Lung (tissue), 9 donors: ENCODE measurements at regions not wholly inside any gene's neighbourhood (a gene's known extent, or its start where the extent isn't known, plus 50 kb on each side); places are given as distances from the start of the nearest gene placed in this dataset.
A peak's percentile ranks its signal among the peaks of the same experiment; 100 is the strongest.
"Not testable (repeated sequence)": the region's sequence is repeated elsewhere in the genome, so short reads cannot be mapped to it uniquely, and the experiment has no call there.

ENCODE experiments used
- ATAC-seq: fragments of 200-7000 bp; cut with Tn5 transposase; one replicate; pipeline ENCODE4 v1.9.1; 2020; ENCODE audit warnings: moderate number of reproducible peaks; ENCODE audit not compliant: insufficient read depth, low FRiP score
- DNase-seq, 3 donors: peaks; one replicate each; pipeline ENCODE4 v3.0.0-alpha.2; 2013 to 2017
- H3K27ac ChIP-seq, 2 donors: one replicate each; pipeline ENCODE4 v1.5.1; 2013; ENCODE audit warnings: mild to moderate bottlenecking in 2 of 2, moderate library complexity in 2 of 2, control low read depth in 1 of 2, inconsistent platforms in 1 of 2, low read depth in 1 of 2, low read length in 1 of 2
- H3K27me3 ChIP-seq, 3 donors: one replicate each; pipeline ENCODE4 v1.5.1; 2013; ENCODE audit warnings: low read length in 2 of 3; ENCODE audit not compliant: control insufficient read depth in 3 of 3, insufficient read depth in 3 of 3
- H3K36me3 ChIP-seq, 4 donors: one replicate each; pipeline ENCODE4 v1.5.1; 2013; ENCODE audit warnings: low read length in 4 of 4, mild to moderate bottlenecking in 1 of 4, moderate library complexity in 1 of 4; ENCODE audit not compliant: control insufficient read depth in 4 of 4, insufficient read depth in 4 of 4
- H3K4me1 ChIP-seq, 5 donors: one replicate each; pipeline ENCODE4 v1.5.1; 2013; ENCODE audit warnings: low read length in 5 of 5, mild to moderate bottlenecking in 2 of 5, moderate library complexity in 1 of 5; ENCODE audit not compliant: control insufficient read depth in 5 of 5, insufficient read depth in 5 of 5
- H3K4me3 ChIP-seq: one replicate; pipeline ENCODE4 v1.5.1; 2013; ENCODE audit warnings: mild to moderate bottlenecking, control low read depth, moderate library complexity
- H3K9ac ChIP-seq, 2 donors: one replicate each; pipeline ENCODE4 v1.5.1; 2013; ENCODE audit warnings: low read length in 2 of 2, control low read depth in 1 of 2; ENCODE audit not compliant: insufficient read depth in 1 of 2
- H3K9me3 ChIP-seq, 4 donors: one replicate each; pipeline ENCODE4 v1.5.1; 2013; ENCODE audit warnings: low read length in 3 of 4, mild to moderate bottlenecking in 1 of 4, moderate library complexity in 1 of 4; ENCODE audit not compliant: control insufficient read depth in 4 of 4, insufficient read depth in 3 of 4
- WGBS, 2 donors: extraction: QIAGEN DNeasy Blood & Tissue Kit; methylation state at CpG; one replicate each; pipeline ENCODE4 v1.1.7; 2013; 5-methylcytosine and 5-hydroxymethylcytosine counted together
- donor health status: Bipolar disorder and iron deficiency.
- donor health status: healthy.
- donor health status: DM: yes; HTN: yes; CAD: no.

DNA sequence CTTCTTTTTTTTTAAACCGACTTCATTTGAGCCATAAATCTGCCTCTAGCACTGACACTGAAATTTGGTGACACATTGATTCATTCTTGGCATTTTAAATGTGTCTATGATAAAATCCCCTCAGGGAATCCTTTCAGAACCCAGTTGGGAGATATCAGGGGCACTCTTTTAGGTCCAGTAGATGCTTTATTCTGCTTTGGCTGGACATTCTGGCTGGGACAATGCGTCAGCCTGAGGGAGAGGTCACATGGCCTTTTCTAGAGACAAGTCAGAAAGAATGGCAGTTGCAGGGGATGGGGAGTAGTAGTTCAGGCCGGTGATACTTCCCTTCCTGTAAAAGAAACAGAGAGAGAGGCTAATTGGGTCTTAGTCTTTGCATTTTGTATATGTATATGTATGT, 63.1 kb downstream of the TRIM43 start:
- DNase-seq, H3K27ac ChIP-seq, H3K4me3 ChIP-seq, ATAC-seq, H3K27me3 ChIP-seq, H3K9me3 ChIP-seq, H3K4me1 ChIP-seq, H3K9ac ChIP-seq, H3K36me3 ChIP-seq: not testable (repeated sequence)
- WGBS, 2 donors, result no CpG with 5 or more reads among the region's 3 CpGs

DNA sequence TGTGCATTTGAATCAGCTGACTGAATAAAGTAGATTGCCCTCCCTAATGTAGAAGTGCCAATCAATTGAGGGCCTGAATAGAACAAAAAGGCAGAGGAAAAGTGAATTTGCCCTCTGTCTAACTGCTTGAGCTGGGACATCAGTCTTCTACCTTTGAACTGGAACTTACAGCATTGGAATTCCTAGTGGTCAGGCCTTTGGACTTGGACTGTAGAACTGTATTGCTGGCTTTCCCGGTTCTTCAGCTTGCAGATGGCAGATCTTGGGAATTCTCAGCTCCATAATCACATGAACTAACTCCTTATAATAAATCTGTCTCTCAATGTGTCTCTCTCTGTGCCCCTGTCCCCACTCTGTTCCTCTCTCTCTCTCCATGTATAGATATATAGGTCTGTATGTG, 64.8 kb downstream of the TRIM43 start:
- ATAC-seq, H3K27ac ChIP-seq, DNase-seq, H3K36me3 ChIP-seq, H3K4me1 ChIP-seq, H3K9ac ChIP-seq, H3K4me3 ChIP-seq, H3K9me3 ChIP-seq, H3K27me3 ChIP-seq: not testable (repeated sequence)
- 91 to 100% methylated on average over 1 of the region's 1 CpG for WGBS, 2 donors

DNA sequence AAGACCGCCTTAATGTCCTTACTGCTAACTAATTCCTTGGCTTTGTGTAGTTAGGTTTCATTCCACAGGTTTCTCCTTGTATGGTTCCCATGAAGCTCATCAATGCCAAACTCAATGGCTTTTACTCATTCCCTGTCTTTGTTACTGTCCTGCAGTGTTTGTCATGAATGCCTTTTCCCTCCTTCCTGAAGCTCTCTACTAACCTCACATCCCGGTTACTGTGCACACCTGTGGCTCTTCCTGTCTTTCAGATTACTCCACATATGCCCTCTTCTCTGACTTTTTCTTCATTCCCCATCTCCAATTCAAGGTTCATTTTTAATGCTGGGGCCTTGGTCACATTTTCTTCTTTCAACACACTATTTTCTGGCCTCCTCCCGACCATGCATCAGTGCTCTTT, 66.1 kb downstream of the TRIM43 start:
- not testable (repeated sequence) for H3K9me3 ChIP-seq, H3K27ac ChIP-seq, DNase-seq, H3K4me1 ChIP-seq, ATAC-seq, H3K27me3 ChIP-seq, H3K4me3 ChIP-seq, H3K9ac ChIP-seq, H3K36me3 ChIP-seq
- 90 to 98% methylated on average over 3 of the region's 3 CpGs for WGBS, 2 donors

DNA sequence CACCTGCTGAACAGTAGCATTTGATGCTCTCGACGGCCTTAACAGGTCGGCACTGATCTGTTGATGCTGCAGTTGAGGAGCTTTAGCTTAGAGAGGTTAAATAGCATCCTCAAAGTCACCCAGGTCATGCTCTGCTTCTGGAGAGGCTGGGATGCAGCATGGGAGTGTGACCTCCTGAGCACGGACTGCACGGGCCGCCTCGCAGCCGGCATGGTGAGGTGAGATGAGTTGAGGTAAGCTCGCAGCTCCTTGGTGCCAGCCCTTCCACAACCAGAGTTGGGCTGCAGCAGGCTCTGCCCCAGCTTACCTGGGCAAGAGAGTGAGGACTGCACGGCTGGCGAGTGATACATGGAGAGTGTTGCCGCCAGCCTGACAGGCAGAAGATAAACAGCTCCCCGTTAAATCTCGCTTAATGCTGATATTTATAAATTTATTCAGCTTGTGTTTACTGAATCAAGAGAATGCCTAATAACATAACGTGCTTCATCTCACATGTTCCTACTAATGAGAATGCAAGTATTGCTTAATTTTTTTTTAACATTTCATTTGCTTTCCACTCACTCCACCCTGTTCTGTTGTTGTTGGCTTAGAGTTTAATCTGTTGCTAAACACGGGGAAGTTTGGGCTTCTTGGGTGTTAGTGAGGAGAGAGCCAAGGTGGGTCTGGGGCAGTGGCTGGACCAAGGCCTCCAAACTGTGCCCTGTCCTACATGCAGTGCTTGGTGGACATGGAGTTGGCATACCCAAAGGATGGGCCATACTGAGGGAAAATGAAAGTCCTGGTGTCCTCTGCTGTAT, 69.2 kb downstream of the TRIM43 start:
- not testable (repeated sequence) for H3K9me3 ChIP-seq, H3K27ac ChIP-seq, H3K4me1 ChIP-seq, H3K36me3 ChIP-seq, H3K9ac ChIP-seq, H3K4me3 ChIP-seq, DNase-seq, ATAC-seq, H3K27me3 ChIP-seq
- 92 to 94% methylated on average over 16 of the region's 16 CpGs for WGBS, 2 donors

DNA sequence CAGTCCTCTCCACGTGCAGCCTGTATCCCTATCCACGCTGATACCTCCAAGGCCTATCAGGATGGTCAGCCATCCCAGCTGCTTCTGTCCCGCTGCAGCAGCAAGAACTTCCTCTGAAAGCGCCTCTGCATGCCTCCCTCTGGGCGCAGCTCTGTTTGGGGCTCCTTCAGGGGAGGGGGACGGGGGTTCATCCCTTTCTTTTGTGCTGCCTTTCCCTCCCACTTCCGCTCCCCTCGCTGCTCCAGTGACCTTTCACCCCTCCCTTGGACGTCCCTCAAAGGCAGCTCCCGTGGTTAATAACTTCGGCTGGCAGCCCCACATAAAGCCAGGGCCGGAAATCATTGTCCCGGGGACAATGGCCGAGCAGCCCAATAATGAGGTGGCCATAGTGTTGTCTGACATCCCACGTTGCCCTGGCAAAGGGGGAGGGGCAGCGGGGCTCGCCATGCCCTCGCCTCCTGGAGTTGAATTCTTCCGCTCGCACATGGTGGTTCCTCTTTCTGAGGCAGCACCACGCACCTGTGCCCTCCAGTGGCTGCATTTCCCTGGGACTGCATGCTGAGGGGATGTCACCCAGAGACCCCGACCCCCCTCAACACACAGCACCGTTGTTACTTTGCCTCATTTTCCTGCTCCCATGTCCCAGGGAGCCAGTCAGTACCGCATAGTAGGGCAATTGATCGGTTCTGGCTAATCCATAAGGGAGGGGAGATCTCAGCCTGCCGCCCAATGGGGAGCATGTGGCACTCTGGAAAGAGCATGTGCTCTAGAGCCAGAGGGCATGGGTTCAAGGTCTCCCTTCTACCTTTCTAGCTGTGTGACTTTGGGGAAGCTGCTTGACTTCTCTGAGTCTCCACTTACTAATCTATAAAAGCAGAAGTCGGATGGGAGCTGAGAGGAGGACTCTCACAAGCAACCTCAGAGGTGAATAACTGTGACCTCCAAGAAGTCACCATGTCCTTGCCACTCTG, 72.0 kb downstream of the TRIM43 start:
- H3K36me3 ChIP-seq, H3K9me3 ChIP-seq, H3K4me1 ChIP-seq, H3K27ac ChIP-seq, H3K4me3 ChIP-seq, H3K27me3 ChIP-seq, H3K9ac ChIP-seq, ATAC-seq: not testable (repeated sequence)
- WGBS, 2 donors, result 33 to 48% methylated on average over 26 to 27 of the region's 27 CpGs
- DNase-seq, result peak; percentile 69 to 76 (median 75)

DNA sequence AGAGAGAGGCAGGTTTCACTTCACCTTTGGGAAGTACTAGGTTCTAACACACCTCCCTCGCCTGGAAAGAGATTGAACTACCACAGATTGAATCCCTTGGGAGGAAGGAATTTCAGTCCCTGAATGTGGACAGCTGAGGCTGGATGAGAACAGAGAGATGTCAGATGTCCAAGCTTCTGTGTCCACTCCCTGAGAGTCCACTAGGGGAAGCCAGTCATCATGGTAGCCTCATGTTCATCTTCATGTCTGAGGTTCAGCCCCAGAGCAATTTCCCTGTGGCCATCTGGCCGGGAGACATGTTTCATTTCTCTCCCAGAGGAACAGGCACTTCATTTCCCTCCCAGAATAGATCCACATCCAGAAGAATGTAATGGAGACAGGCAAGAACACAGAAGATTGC, 74.8 kb downstream of the TRIM43 start:
- not testable (repeated sequence) for H3K9ac ChIP-seq, H3K27ac ChIP-seq, ATAC-seq, DNase-seq, H3K9me3 ChIP-seq, H3K36me3 ChIP-seq, H3K4me3 ChIP-seq, H3K27me3 ChIP-seq
- peaks cover 0 to 12% (median 4%) of the 10 kb centered on the region in 5 donors for H3K4me1 ChIP-seq
- WGBS, 2 donors, result 58 to 85% methylated on average over 2 of the region's 2 CpGs
